GM11168 (cell line): ENCODE measurements at regions not wholly inside any gene's neighbourhood (a gene's known extent, or its start where the extent isn't known, plus 50 kb on each side); places are given as distances from the start of the nearest gene placed in this dataset.

Source experiments
- in situ Hi-C: fragments of 300-500 bp; cut with MboI; formaldehyde crosslinking; loops from one replicate; pipeline ENCODE4 v1.12.0; 2022; ENCODE audit warnings: low sequenced_read_pairs; ENCODE audit not compliant: unreplicated experiment

DNA sequence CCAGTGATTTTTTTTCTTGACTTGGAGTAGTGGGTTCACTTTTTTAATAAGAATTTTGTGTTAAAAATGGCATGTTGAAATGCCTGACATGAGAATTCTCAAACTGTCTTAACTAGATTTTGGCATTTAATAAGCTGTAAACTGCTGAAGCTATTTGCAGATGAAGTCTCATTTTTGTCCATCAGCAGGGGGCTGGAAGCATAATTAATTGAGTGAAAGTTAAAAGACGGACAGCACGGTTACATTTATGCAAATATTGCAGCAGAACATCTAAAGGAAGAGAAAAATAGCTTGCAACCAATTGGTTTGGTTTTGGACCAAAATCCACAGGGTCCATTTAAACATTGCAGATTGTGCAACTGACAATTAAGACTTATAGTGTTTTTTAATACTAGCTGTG is 837.3 kb upstream of the KLHL1 start:
- in situ Hi-C loops: no loop called here

DNA sequence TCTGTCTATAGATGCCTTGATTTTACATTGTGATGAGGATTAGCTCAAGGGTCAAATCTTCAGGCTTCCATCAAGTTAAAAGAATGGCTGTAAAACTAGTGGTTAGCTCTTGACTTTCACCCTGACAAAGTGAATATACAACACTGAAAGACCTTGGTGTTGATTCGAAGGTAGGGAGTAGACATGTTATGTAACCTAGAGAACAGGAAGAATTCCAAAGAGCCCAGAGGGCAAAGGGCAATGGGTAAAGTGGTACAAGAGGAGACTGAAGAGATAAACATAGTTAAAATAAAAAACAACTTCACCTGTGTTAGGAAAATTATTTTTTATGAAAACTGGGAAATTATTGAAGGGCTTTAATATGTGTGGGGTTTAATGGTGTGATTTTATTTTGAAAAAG is 833.2 kb upstream of the KLHL1 start:
- in situ Hi-C loops: no loop called here

DNA sequence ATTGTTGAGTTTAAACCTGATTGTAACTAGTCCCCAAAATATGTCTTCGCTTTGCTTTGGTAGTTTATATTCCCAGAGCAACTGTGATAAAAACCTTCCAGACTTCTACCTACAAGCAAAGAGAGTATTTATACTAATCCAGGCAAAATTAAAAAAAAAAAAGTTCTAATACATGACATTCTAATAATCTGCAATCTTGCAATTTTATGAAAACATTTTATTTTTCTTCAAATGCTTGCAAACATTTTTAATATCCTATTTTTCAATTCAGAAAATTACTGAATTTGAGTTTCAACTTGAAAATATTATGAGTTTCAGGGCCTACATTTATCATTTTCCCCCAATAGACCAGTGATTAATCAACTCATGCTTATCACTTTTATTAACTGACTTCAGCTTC is 830.2 kb upstream of the KLHL1 start:
- in situ Hi-C loops: no loop called here

DNA sequence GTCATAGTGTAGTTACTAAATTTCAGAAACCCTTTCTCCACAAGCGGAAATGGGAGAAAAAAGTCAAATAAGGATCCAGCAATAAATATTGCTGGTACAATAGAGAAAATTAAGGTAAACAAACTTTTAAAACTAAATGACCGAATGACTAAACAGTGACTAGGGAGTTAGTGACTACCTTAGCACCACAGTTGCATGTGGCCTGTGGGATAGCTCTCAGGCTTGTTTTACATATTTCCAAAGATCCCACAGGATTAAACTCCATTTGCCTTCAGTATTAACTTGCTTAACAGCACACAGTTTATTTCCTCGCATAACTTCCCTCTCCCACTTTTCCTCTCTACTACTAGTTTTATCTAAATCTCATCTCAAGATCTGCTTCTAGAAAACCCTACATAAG is 824.3 kb upstream of the KLHL1 start:
- in situ Hi-C loops: no loop called here

DNA sequence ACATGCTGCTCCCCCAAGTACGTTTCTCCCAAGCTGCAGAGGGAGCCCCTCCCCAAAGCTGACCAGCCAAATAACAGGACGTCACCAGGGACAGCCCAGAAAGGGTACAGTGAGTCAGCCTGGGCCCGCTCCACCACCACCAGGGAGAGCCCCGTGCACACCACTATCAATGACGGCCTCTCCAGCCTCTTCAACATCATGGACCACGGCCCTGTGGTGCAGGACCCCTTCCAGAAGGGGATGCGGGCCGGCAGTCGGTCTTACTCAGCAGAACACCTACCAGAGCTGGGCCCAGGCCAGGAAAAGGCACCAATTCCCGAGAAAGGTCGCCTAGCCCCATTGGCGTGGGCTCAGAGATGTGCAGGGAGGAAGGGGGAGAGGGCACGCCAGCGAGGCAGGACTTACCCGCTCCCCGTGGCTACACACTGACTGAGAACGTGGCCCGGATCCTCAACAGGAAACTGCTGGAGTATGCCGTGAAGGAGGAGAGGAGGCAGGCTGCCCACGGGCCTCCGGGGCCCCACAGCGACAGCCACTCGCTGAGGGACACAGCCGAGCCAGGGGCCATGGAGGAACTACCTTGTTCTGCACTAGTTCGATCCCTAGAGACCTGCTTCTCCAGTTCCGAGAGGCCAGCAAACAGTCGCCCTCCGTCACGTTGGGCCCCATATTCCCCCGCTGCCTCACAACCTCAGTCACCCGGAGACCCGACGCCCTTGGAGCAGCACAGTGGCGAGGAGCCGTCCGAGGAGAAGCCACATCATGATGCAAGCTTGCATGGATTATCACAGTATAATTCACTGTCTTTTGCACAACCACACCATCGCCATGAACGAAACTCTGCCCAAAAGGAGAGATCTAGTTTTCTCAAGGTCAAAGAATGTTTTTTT is 815.9 kb upstream of the KLHL1 start:
- in situ Hi-C loops: no loop called here

DNA sequence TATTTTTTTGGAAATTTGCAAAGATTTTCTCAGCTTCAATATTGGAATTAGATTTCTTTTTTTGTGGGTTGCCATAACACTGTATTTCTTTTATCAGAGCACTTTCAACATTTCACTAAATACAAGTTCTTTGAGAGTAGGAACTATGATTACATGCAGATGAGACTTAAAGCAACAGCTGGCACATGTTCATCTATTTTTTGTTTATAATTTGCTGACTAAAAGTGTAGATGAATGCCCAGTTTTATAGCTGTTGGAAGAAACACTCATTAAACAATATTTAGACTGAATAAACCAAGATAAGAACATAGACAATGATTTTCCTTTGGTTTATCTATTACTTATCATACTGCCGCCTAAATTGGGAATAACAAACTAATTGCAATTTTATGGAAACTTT is 803.0 kb upstream of the KLHL1 start:
- in situ Hi-C loops: no loop called here

DNA sequence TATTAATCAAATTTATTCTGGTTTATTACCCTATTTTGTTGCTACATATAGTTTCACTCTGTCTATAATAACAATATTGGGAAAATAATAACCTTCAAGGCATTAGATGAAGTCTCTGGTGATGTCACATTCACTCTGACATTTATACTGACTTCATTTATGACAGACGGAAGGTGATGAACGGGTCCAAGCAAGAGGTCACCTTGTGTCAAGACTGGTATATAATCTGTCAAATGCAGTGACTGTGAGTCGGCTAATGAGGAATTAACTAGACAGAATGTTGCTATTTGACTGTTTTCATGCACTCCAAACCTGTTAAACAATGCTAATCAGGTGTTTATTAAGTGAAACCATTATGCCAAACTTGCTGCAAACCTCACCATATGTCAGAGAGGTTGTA is 800.5 kb upstream of the KLHL1 start:
- in situ Hi-C loops: no loop called here

DNA sequence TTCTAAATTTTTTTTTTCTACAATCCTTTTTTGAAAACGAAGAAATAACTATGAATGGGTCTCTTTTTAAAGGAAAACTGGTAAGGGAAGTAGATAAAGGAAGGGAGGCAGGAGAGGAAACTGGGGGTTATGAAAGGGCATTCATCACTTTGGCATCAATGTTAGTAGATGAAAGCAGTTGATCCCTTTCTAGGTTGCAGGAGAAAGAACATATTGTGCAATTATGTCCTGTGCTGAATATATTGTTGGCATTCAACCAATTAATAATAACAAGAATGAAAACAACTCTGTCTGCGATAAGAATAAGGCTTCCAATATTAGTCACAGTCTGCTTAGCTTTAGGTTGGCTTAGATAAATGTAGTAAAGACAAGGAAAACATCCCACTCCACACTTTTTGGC is 796.8 kb upstream of the KLHL1 start:
- in situ Hi-C loops: no loop called here

DNA sequence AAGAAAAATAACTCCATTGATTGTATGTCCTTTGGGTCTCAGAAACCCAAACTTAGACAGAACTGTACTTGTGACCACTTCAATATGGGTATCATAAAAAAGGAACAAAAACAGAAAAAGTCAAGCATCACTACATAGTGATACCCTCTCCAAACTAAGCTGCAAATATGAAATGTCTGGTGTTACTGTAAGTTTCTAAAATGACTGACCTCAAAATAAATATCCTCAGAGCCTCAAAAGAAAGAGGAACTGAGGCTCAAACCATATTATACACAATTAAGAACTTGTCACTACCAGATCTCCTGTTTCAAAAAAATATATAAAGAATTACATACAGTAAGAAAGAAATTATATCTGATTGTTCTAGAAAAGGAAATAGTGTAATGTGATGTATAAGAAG is 787.9 kb upstream of the KLHL1 start:
- in situ Hi-C loops: no loop called here

DNA sequence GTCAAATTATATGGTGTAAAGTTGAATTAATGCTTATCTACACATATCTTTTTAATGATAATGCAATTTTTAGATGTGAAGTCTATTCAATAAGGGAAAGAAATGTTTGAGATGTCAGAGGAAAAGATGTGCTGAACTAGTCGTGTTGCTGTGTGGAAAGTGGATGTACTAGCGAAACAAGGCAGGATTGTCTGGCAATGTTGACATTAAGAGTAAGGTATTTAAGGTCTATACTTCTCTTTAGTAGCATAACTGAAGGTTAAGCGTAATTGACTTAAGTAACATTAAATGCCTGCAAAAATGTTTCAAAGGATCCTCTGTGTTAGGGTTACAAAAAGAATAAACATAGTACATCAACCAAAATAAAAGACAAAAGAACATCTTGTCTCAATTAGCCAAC is 787.3 kb upstream of the KLHL1 start:
- in situ Hi-C loops: no loop called here

DNA sequence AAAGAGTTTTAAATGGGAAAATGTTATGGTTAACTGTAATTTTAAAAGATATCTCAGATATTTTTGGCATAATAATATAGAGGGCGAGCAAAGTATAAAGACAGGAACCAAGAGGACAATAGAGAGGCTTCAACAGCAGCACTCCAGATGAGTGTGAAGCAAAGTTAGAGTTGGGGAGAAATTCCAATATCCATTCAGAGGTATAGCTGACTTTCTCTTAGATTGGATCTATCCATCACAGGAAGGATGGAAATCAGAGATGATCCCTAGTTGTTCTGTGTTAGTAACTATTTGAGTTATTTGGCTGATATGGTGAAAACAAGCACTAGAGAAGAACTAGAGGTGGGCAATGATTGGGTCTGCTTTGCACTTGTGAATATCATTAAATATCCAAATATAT is 786.0 kb upstream of the KLHL1 start:
- in situ Hi-C loops: no loop called here

DNA sequence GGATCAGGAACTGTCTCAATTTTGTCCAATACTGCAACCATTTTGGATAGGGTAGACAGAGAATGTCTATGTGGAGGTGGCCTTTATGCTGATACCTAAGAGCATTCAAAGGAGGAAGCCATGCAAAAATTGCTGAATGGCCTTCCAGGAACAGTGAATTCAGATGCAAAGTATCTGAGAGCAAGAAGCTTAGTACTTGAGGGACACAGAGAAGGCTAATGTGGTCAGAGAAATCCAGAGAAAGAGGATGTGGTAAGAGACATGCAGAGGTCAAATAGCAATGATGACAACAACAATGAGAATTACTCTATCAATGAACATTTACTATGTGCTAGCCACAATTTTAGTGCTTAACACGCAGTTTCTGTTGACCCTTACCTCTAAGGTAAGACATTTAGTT is 785.6 kb upstream of the KLHL1 start:
- in situ Hi-C loops: no loop called here

DNA sequence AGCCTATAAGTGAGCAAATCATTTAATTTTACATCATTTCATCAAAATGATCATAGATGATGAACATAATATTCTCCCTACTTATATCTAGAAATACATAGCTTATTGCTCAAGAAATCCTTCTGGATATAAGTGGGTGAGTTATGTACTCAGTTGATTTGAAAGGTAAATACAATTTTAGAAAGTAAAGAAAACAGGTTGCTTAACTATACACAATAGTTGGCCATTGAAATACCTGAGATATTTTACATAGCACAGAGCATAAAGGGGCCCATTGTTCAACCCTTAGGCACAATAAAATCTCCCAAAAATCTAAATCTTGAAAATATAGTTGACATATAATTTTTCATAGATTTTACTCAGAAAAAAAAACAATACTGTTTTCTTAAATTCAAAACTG is 782.0 kb upstream of the KLHL1 start:
- in situ Hi-C loops: no loop called here

DNA sequence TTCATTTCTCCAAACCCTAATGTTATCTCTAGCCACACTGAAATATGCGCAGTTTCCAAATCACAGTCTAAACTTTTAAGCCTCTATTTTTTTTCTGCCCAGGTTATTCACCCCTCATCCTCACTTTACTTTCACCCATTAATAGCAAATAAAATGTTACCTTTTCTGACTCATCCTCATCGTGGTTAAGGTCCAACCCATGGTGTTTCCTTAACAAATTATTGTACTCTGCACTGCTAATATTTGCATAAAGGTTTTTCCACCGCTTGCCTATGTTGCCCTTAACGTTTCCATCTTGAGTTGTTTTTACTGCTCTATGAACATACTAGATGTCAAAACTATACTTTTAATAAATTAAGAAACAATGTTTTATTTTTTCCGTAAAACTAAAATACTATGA is 780.9 kb upstream of the KLHL1 start:
- in situ Hi-C loops: no loop called here

DNA sequence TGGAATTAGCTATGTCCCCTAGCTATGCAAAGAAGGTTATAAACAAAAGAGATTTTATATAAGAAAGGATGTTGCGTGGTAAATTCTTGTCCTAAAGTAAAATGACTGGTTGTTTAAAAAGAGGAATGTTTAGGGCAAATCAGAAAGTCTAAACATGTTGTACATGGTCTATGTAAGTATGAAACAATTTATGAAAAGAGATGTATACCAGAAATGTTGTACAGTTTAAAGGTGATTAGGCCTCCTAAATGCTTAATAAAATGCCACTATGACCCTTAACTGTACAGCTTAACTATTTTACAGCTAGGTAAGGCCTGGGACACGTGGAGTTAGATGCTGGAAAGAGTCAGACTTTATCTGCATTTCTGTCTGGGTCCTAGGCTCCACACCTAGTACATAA is 775.9 kb upstream of the KLHL1 start:
- in situ Hi-C loops: no loop called here

DNA sequence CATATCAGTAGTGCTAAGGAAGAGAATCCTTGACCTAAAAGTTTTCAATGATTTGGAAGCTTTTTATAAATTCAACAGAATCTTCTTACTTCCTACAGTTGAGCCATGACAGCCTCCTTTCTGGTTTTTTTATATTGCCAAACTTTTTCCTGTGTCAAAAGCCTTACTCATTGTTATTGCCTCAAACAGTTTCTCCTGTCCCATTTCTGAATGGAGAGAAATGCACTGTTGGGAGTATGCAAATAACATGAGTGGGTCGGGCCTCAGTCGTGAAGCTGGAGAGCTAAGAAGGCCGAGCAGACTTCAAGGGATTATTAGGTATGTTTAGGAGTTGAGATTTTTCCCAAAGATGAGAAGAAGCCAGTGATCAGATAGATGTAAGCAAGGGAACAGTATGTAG is 766.4 kb upstream of the KLHL1 start:
- in situ Hi-C loops: no loop called here

DNA sequence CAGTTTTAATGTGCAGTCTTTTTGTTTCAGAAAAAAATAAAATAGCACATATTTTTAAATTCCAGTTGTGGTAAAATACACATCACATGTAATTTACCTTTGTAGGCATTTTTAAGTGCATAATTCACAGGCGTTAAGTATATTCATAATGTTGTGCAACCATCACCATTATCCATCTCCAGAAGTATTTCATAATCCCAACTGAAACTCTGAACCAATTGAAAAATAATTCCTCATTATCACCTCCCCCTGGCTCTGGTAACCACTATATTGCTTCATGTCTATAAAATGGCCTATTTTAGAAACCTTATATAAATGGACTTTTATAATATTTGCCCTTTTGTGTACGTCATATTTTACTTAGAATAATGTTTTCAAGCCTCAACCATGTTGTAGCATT is 756.5 kb upstream of the KLHL1 start:
- in situ Hi-C loops: no loop called here

DNA sequence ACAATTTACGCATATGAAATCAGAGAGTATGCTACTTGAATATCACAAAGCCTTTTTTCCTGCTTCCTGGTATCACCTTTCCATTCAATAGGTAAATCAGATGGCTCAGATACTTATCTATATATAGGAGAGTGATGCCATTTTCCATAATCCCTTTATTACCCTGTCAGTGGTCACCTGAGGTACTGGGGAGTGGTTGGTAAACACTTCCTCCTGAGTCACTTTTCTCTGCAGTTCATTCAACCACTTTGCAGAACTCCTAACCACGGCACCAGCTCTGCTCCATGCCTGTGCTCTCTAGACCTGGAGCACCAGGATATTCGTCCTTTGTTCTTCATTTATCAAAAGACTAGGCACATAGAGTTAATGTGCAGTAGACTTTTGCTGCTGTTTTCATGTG is 748.5 kb upstream of the KLHL1 start:
- in situ Hi-C loops: no loop called here

DNA sequence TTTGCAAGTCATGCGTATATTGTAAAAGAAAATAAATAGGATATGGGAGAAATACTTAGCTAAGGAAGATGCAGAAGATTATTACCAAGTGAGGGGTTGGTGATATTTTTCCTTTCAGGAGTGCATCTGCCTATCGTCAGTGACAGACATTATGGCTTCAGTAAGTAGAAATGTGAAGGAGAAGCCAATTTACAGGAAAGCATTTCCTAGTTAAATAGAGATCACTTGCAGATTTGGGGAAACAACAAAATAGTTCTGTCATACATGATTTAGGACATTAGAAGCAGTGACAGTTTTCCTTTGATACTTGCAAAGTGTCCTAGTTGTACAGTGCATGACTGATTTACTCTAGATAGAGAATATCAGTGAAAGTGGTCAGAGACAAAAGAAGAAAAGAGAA is 747.8 kb upstream of the KLHL1 start:
- in situ Hi-C loops: no loop called here

DNA sequence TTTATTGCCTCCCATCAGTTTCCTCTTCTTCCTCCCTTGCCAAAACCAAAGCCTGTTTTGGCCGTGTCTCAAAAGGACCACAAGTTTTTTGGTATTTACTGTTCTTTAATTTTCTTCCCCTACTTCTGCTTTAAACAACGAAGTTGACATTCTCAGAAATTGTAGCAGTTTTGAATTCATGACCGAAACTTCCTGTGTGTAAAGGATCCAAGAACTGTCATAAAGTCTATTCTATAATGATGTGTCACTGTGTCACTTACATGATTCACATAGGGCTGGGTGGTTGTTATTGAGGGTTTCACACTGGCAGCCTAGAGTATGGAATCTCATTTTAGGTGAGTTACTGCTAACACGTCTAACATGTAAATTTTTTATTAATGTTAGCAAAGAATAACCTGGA is 741.0 kb upstream of the KLHL1 start:
- in situ Hi-C loops: no loop called here

DNA sequence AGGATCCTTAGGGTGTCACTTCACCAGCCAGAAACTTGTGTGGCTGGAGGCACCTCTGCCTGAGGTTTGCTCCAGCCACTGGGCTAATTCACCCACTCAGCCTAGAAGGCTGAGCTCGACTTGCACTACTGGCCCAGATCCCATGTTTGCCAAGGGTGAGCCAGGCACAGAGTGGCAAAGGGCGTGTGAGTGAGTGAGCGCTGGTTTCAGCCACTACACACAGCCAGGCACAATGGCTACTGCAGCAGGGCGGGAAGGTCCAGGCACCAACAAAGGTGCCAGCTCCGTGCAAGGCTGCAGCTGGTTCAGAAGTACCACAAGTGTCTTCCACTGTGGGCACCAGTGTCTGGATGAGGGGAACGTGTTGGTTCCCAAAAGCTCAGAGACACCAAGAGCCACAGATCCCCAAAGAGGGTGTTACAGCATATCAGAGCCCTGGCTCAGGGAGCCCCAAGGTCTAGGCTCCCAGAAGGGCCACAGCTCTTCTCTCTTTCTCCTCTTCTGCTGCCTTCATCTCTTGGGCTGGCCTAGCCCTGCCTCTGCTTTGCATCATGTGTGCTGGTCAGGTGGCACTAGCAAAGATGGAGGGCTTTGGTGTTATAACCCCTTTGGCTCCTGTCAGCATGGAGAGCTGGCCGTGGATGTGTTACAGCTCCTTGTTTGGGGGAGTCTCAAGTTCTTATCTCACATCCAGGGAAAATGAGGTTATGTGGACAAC is 736.3 kb upstream of the KLHL1 start:
- in situ Hi-C loops: no loop called here

DNA sequence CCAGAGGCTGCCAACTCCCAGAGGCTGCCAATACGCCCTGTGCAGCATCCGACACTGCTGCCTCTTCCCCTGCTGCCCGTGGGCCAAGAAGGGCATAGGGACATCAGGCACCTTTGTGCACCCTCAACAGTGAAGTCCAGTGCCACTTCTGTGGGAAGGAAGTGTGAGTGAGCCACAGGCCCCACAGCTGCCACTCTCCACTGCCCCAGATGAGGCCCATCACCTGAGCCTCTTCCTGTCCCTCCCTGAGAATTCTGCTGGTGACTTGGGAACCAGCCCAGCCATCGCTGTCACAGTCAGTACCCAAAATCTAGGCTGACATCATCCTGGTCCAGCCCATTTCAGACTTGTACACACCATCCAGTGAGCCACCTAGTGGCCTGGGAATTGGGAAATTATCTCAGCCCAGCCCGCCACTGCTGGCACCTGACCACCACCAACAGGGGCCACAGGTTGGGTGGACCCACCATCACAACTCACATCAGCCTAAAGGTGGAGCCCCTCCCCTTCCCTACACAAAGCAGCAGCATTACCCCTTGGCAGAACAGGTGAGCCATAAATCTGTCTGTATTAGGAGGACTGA is 733.9 kb upstream of the KLHL1 start:
- in situ Hi-C loops: no loop called here
